ENCODE measurements at regions not wholly inside any gene's neighbourhood (a gene's known extent, or its start where the extent isn't known, plus 50 kb on each side); places are given as distances from the start of the nearest gene placed in this dataset.

DNA sequence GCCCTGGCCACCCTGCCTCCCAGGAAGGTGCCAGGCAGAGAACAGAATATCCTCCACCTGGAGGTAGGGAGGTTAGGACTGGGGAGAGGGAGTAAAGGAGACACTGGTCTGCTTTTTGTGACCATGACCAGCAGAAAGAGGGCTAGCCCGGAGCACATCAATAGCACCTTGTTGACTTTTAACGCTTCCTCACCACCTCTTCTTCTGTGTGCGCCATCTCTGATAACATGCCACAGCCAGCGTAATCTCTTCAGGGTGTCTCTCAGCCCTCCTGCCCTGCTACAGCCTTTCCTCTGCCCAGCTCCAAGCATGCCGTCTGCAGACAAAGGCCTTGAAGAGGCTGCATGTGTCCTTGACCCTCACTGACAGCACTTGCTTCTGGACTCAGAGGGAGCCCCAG, 50.9 kb upstream of the GJA5 start:
- Histone ChIP-seq H3K9me3 (ENCODE audit: insufficient read depth, low read depth, low read length) (no peaks in the 10 kb centered on the region), H3K4me1 (ENCODE audit: insufficient read depth, low read length) (no peaks in the 10 kb centered on the region), H3K79me2 (ENCODE audit: insufficient read depth, low read length) (no peaks in the 10 kb centered on the region), H3K9ac (ENCODE audit: low read length) (no peak overlapping the region), H3K27ac (ENCODE audit: low read depth, low read length) (no peak overlapping the region), H3K4me2 (ENCODE audit: low read length) (no peak overlapping the region), H3K27me3 (ENCODE audit: insufficient read depth, low read length) (no peaks in the 10 kb centered on the region), H3K36me3 (ENCODE audit: insufficient read depth, low read length) (no peaks in the 10 kb centered on the region), H3K4me3 (ENCODE audit: insufficient read depth, low read depth, low read length) (no peak overlapping the region), H4K20me1 (ENCODE audit: insufficient read depth, low read length) (no peaks in the 10 kb centered on the region), H2AFZ (ENCODE audit: low read depth, low read length) (no peak overlapping the region)
- no peak overlapping the region for H3K4me3 Mint-ChIP-seq (ENCODE audit: unreplicated experiment)
- peaks cover 2% of the 10 kb centered on the region for H3K4me1 Mint-ChIP-seq (ENCODE audit: low read depth, unreplicated experiment)
- no peak for FAIRE-seq
- peaks cover 2% of the 10 kb centered on the region for H3K9me3 Mint-ChIP-seq (ENCODE audit: unreplicated experiment)
- H3K36me3 Mint-ChIP-seq (ENCODE audit: low read depth, unreplicated experiment), result no peaks in the 10 kb centered on the region
- DNase-seq (ENCODE audit: low read depth), result no peak
- TF ChIP-seq, protein P1, sequence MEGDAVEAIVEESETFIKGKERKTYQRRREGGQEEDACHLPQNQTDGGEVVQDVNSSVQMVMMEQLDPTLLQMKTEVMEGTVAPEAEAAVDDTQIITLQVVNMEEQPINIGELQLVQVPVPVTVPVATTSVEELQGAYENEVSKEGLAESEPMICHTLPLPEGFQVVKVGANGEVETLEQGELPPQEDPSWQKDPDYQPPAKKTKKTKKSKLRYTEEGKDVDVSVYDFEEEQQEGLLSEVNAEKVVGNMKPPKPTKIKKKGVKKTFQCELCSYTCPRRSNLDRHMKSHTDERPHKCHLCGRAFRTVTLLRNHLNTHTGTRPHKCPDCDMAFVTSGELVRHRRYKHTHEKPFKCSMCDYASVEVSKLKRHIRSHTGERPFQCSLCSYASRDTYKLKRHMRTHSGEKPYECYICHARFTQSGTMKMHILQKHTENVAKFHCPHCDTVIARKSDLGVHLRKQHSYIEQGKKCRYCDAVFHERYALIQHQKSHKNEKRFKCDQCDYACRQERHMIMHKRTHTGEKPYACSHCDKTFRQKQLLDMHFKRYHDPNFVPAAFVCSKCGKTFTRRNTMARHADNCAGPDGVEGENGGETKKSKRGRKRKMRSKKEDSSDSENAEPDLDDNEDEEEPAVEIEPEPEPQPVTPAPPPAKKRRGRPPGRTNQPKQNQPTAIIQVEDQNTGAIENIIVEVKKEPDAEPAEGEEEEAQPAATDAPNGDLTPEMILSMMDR (IDR thresholded peaks at IDR 0.05; ENCODE audit: insufficient read depth, low read depth, low read length), result no peak
- TF ChIP-seq EZH2 (IDR thresholded peaks at IDR 0.05; ENCODE audit: insufficient read depth, low read length), result no peak
- peaks cover 2% of the 10 kb centered on the region for H3K27me3 Mint-ChIP-seq (ENCODE audit: low read depth, unreplicated experiment)
- H3K27ac Mint-ChIP-seq (ENCODE audit: unreplicated experiment), result no peak overlapping the region

DNA sequence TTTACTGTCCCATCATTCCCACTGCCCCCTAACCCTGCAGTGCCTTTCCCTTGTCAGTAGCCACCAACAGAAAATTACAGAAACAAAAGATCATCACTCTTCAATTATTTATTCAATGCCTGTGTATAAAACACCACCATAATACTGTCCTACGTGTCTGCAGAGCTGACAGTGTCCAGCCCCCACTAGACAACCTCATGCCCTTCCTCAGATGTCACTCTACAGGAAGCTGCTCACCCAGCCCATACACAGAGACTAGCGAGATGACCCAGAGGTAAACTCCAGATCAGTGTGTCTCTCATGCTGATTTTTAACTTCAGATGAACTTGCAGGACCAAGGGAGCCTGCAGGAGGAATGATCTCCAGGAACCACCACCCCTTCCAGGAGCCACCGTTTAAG, 51.3 kb upstream of the GJA5 start:
- H3K4me3 Mint-ChIP-seq (ENCODE audit: unreplicated experiment), result no peak overlapping the region
- FAIRE-seq, result no peak
- H3K27me3 Mint-ChIP-seq (ENCODE audit: low read depth, unreplicated experiment), result peaks cover 2% of the 10 kb centered on the region

DNA sequence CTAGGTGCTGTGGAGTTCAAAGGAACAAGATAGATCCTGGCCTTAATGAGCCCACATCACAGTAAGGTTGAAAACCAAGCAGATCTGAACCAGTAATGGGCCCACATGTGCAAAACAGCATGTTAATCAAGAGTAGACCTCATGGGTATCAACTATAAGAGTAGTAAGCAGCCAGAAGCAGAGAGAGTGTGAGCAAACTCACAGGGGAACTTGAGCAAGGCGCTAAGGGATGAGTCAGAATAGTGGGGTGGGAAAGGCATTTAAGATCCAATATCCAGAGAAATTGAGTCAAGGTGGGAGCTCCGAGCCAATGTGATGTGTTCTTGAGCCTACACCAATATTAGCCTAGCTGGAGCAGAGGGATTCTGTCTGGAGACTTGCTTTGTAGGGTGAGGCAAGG, 52.4 kb upstream of the GJA5 start:
- Mint-ChIP-seq H3K27me3 (ENCODE audit: low read depth, unreplicated experiment) (peaks cover 2% of the 10 kb centered on the region), H3K4me3 (ENCODE audit: unreplicated experiment) (no peak overlapping the region), H3K9me3 (ENCODE audit: unreplicated experiment) (peaks cover 2% of the 10 kb centered on the region), H3K36me3 (ENCODE audit: low read depth, unreplicated experiment) (no peaks in the 10 kb centered on the region), H3K4me1 (ENCODE audit: low read depth, unreplicated experiment) (peaks cover 2% of the 10 kb centered on the region), H3K27ac (ENCODE audit: unreplicated experiment) (no peak overlapping the region)
- FAIRE-seq, result no peak
- Histone ChIP-seq H3K9me3 (ENCODE audit: insufficient read depth, low read depth, low read length) (no peaks in the 10 kb centered on the region), H3K79me2 (ENCODE audit: insufficient read depth, low read length) (no peaks in the 10 kb centered on the region), H3K36me3 (ENCODE audit: insufficient read depth, low read length) (no peaks in the 10 kb centered on the region), H3K27ac (ENCODE audit: low read depth, low read length) (no peak overlapping the region), H3K4me1 (ENCODE audit: insufficient read depth, low read length) (no peaks in the 10 kb centered on the region), H3K9ac (ENCODE audit: low read length) (no peak overlapping the region), H3K4me3 (ENCODE audit: insufficient read depth, low read depth, low read length) (no peak overlapping the region), H3K27me3 (ENCODE audit: insufficient read depth, low read length) (no peaks in the 10 kb centered on the region), H2AFZ (ENCODE audit: low read depth, low read length) (no peak overlapping the region), H3K4me2 (ENCODE audit: low read length) (no peak overlapping the region), H4K20me1 (ENCODE audit: insufficient read depth, low read length) (no peaks in the 10 kb centered on the region)
- no peak for TF ChIP-seq EZH2 (IDR thresholded peaks at IDR 0.05; ENCODE audit: insufficient read depth, low read length)
- TF ChIP-seq, protein P1 (IDR thresholded peaks at IDR 0.05; ENCODE audit: insufficient read depth, low read depth, low read length), result no peak
- DNase-seq (ENCODE audit: low read depth), result no peak

More for the DNA sequence above, 51.3 kb upstream of the GJA5 start:
- Histone ChIP-seq H4K20me1 (ENCODE audit: insufficient read depth, low read length) (no peaks in the 10 kb centered on the region), H3K27ac (ENCODE audit: low read depth, low read length) (no peak overlapping the region), H3K9me3 (ENCODE audit: insufficient read depth, low read depth, low read length) (no peaks in the 10 kb centered on the region), H3K4me1 (ENCODE audit: insufficient read depth, low read length) (no peaks in the 10 kb centered on the region), H3K4me2 (ENCODE audit: low read length) (no peak overlapping the region), H3K9ac (ENCODE audit: low read length) (no peak overlapping the region), H3K27me3 (ENCODE audit: insufficient read depth, low read length) (no peaks in the 10 kb centered on the region), H3K79me2 (ENCODE audit: insufficient read depth, low read length) (no peaks in the 10 kb centered on the region), H3K36me3 (ENCODE audit: insufficient read depth, low read length) (no peaks in the 10 kb centered on the region), H2AFZ (ENCODE audit: low read depth, low read length) (no peak overlapping the region), H3K4me3 (ENCODE audit: insufficient read depth, low read depth, low read length) (no peak overlapping the region)
- no peaks in the 10 kb centered on the region for H3K36me3 Mint-ChIP-seq (ENCODE audit: low read depth, unreplicated experiment)
- peaks cover 2% of the 10 kb centered on the region for H3K4me1 Mint-ChIP-seq (ENCODE audit: low read depth, unreplicated experiment)
- no peak for TF ChIP-seq EZH2 (IDR thresholded peaks at IDR 0.05; ENCODE audit: insufficient read depth, low read length)
- TF ChIP-seq, protein P1 (IDR thresholded peaks at IDR 0.05; ENCODE audit: insufficient read depth, low read depth, low read length), result no peak
- peaks cover 2% of the 10 kb centered on the region for H3K9me3 Mint-ChIP-seq (ENCODE audit: unreplicated experiment)
- H3K27ac Mint-ChIP-seq (ENCODE audit: unreplicated experiment), result no peak overlapping the region
- no peak for DNase-seq (ENCODE audit: low read depth)

Data from astrocyte (in vitro differentiated cells and primary cell).